HG03095 (cell line): ENCODE measurements at regions not wholly inside any gene's neighbourhood (a gene's known extent, or its start where the extent isn't known, plus 50 kb on each side); places are given as distances from the start of the nearest gene placed in this dataset.
"Not testable (repeated sequence)": the region's sequence is repeated elsewhere in the genome, so short reads cannot be mapped to it uniquely, and the experiment has no call there.

Experiments
- ATAC-seq: cut with Tn5 transposase; IDR thresholded peaks from one replicate; pipeline ENCODE4 v1.9.1; 2021; ENCODE audit warnings: moderate library complexity; ENCODE audit not compliant: unreplicated experiment

DNA sequence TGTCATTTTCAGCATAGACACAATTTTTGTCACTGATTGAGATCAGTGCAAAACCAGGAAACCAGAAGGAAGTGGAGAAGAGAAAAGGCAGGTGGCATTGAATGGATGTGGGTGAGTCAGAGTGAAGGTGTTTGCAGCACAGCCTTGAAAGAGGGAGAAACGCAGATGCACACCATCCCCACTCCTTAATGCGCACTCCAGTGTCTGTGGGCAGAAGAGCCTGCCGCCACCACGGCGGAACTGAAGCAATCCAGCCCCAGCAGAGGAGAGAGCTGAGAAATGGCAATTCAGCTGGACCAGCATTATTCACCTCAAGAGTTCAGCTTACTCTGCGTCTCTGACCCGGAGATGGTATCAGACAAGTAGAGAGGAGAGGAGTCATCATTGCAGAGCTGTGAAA lies 393.1 kb upstream of the FRG1 start:
- ATAC-seq, result no peak

DNA sequence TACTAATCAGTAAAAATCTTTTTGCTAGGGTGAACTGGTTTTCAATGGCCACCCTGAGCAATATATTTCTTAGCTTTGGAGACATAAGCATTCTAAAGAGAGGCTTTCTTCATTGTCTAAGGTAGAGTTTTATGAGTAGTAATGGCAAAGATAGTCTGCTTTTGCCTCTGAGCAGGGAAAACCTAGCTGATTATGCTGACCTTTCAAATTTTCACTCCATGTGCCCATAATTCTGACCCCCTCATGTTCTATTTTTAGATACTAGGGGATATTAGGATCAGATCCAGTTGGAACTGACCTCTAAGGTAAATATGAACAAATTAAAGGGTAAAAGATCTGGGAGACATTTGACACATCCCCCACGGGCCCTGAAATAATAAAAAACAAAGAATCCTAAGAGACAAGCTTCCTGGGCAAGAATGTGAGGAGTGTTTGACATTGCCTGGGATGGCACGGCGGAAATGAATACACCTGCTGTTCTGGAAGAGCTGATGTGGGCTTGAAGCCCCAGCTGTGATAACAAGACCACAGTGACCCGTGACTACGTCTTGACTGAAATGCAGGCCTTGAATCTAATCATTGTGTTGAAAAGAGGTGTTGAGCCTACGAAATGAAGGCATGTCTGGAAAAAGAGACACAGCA lies 392.1 kb upstream of the FRG1 start:
- no peak for ATAC-seq

DNA sequence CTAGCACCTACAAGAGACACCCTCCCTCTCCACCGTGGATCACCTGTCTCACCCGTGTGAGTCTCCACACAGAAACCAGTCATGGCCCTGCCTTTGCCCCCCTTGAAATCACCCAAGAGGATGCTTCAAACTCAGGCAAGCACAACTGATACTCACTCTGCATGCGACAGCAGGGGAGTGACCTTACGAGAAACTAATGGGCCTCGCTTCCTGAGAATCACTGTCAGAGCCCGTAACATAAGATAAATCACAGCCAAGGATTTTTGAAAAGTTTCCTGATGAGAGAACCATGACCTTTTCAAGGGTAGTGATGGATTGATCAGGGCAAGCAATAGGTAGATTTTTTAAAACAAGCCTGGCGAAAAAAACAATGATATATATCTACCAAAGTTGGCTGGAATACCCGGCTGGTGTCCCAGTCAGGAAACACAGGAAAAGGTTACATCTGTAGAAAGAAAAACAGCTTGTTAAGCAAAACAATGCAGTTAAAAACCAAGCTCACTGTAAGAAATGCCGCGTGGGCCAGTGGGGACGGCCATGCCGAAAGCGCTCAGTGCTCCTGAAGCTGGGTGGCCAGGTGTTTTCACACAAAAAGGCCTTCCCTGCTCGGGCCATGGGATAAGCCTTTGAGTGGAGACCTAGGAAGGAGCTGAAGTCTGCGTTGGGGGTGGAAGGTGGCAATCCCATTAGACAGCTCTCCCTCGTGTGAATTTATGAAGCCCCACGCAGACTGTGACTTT lies 388.6 kb upstream of the FRG1 start:
- ATAC-seq, result not testable (repeated sequence)

DNA sequence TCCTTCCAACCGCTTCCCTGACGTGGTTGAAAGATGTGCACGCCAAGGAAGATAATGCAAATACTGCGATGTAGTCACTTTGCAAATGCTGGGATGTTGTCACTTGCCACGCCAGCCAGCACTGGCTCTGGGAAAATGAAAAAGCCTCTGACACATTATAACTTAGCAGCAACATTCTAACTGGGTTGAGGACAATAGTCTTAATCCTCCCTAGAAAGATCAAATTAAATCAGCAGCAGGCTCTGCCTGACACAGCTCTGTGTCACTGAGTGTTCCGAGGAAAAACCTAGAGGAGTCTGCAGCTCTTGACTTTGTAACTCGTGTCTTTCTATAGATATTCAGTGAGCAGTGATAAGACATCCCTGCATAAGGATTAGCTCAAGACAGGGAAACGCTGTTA lies 380.1 kb upstream of the FRG1 start:
- ATAC-seq, result not testable (repeated sequence)

DNA sequence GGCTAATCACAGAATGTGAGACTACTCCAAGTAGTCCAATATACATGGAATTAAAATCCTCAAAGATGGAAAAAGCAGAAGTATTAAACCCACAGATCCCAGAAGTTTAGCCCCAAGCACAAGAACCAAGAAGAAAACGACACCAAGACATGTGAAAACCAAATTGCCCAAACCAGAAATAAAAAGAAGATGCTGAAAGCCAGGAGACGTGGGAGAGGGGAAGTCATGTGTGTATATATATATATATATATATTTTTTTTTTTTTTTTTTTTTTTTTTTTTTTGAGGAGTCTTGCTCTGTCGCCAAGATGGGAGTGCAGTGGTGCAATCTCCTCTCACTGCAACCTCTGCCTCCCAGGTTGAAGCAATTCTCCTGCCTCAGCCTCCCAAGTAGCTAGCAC lies 376.9 kb upstream of the FRG1 start:
- ATAC-seq, result not testable (repeated sequence)

DNA sequence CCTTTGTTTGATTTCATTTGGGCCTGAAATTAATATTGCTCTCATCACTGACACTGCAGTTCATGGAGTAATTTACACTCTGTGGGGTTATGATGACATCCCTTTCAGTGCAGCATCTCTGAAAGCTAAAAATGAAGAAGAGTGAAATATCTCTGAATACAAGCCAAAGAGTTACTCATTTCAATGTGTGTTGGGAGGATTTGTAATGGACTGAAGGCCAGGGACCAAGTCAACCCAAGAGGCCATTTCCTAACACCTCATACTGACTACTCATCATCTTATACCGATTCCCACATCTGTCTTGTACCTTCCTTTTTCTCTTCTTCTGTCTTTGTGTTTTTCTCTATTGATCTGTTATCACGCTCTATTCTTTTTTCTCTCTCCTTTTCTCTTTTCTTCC lies 374.4 kb upstream of the FRG1 start:
- not testable (repeated sequence) for ATAC-seq

DNA sequence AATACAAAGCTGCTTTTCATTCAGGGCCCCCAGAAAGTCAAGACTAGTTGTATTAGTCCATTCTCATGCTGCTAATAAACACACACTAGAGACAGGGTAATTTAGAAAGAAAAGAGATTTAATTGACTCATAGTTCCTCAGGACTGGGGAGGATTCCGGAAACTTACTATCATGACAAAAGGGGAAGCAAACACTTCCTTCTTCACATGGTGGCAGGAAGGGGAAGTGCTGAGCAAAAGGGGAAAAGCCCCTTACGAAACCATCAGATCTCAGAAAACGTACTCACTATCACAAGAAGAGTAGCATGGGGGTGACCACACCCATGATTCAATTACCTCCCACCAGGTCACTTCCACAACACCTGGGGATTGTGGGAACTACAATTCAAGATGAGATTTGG lies 373.8 kb upstream of the FRG1 start:
- not testable (repeated sequence) for ATAC-seq

DNA sequence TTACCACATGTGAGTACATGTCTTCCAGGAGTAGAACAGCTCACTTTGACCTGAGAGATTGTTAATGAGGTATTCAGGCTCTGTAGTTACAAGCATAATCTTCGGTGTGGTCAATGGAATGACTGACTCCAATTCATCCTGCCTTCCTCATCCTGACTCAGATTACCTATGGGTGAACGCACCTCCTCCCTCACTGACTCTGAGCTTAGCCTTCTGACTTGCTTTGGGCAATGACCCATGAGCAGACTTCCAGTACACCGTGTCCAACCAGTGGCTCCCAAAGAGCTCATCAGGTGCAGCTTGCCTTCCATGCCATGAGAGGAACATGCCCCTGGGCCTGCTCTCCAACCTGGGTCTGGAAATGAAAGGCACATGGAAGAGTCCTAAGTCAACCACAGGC lies 361.0 kb upstream of the FRG1 start:
- not testable (repeated sequence) for ATAC-seq

DNA sequence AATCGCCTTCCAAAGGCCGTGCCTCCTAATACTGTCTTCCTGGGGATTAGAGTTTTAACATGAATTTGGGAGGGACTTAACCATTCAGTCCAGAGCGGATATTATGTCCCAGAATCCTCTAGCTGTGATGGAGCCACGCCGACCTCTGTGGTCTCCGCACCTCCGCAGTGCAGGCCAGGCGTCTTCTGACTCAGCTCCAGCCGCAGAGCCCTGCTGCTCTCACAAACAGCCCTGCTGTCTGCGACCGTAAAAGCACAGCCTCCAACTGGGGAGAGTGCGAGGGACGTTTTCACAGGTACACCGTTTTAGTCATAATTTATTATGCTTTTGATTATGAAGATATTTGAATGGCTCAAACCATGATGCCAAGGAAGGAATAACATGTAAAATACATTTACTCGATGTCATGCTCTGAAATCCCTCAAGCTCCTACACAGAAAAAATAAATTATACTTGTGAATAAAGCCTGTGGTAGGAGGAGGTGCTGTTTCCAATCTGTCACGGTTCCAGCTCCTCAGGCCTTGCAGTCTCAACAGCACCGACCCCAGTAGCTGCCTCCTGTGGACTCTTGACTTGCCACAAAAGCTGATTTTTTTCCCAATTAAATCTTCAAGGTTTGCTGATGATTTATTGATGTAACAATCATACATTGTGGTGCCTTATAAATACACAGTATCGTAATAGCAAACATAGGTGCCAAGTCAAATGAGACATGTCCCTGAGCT lies 353.6 kb upstream of the FRG1 start:
- ATAC-seq, result not testable (repeated sequence)

DNA sequence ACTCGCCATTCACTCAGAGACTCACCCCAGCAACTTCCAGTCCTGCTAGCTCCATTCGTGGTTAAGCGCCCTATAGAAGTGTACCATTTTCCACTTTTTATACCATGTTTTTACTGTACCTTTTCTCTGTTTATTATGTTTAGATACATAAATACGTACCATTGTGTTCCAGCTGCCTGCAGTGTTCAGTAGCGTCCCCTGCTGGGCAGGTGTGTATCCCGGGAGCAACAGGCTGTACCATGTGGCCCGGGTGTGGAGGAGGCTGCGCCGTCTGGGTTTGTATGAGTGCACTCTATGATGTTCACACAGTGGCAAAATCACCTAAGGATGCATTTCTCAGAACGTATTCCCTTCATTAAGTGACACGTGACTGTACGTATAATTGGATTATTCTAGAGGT lies 351.5 kb upstream of the FRG1 start:
- ATAC-seq, result not testable (repeated sequence)

DNA sequence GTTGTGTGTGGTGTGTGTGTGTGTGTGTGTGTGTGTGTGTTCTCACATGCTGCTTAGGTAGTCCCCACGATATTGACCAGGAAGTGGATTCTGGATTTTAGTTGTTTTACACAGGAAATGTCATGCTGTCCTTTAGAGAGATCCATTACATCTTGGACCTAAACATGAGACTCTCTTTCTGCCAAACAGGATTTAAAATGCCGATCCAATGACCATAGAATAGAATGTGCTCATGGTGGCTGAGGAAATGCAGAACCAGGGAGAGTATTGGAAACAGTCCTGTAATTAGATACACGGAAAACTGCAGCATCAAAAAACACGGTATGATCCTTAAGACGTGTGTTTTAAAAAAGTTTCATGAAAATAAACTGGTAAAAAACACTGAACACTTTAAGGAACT lies 347.8 kb upstream of the FRG1 start:
- no peak for ATAC-seq

DNA sequence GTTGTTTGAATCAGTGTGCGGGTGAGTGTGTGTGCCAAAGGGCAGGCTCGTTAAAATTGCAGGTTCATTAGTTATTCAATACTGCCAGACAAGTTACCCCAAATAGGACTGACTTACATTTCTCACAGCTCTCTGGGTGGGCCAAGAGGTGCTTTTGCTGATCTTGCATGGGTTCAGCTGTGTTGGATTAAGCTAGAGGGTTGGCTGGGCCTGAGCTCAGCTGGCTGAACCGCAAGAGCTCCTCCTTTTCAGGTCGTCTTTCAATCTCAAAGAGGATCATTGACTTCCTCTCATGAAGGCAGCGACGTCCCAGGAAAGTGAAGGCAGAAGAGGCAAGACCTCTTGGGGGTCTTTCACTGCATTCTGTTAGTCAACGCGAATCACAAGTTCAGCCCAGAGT lies 343.3 kb upstream of the FRG1 start:
- ATAC-seq, result no peak

DNA sequence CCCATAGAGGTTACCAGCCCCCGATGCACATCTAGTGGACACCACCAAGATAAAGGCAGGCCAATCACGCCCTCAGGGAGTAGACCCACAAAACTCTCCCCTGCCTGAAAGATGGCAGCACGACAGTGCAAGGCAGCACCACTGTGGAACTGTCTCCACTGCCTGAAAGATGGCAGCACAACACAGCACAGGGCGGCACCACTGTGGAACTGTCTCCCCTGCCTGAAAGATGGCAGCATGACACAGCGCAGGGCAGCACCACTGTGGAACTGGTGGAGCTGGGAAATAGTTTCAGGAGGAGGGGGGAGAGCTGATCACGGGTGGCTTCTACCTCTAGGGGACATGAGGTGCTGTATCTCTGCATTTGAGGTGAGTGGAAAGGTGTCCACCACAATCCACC lies 340.4 kb upstream of the FRG1 start:
- no peak for ATAC-seq

DNA sequence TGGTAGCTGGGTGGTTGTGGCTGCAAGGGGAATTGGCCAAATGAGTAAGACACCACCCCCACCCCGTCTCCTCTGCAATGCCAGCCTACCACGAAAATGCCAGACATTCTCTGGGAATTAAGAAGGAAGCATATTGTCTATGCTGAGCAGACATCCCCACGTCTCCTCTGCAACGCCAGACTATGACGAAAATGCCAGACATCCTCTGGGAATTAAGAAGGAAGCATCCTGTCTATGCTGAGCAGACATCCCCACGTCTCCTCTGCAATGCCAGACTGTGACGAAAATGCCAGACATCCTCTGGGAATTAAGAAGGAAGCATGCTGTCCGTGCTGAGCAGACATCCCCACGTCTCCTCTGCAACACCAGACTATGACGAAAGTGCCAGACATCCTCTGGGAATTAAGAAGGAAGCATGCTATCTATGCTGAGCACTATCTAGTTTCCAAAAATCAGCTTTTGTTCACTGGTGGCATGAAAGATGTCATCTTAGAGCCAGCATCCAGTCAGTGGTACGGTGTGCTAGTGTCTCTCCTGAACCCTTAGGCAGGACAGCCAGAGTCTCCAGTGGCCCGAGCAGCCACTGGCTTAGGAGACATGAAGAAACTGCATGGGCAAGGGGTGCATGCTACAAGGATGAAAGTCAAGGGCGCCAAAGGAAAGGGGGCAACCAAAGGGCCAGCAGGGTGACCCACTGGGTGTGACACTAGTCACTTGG lies 339.8 kb upstream of the FRG1 start:
- no peak for ATAC-seq

DNA sequence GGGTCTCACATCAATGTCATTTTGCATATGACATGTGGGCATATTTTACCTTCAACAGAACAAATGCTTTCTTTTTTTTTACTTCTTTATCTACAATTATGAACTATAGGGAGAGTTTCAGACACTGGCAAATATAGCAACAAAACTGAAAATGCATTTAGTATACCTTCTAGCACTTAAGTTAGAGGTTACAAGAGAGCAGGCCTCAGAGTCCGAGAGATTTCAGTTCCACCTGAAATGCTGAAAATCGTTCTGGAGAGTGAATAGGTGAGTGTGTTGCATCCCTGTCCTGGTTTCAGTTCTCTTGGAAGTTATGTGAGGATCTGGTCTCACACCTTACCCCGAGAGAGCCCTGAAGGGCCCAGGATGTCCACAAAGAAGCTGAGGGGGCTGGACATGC lies 337.8 kb upstream of the FRG1 start:
- not testable (repeated sequence) for ATAC-seq

DNA sequence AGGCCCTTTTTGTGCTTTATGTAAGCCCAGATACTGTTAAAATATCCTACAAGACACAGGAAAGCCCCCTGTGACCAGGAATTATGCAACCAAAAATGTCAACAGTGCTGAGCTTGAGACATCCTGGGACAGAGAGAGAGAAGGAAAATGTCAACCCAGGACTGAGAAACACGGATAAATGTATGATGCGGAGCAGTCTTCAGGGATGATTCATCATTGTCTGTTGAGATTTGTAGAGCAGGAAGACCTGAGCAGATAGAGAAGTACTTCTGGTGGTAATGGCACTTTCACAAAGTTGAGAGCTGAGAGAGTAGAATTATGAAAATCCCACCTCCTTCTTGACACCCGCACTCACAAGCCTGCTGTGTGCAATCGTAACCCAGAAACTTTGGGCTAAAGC lies 330.1 kb upstream of the FRG1 start:
- ATAC-seq, result not testable (repeated sequence)

DNA sequence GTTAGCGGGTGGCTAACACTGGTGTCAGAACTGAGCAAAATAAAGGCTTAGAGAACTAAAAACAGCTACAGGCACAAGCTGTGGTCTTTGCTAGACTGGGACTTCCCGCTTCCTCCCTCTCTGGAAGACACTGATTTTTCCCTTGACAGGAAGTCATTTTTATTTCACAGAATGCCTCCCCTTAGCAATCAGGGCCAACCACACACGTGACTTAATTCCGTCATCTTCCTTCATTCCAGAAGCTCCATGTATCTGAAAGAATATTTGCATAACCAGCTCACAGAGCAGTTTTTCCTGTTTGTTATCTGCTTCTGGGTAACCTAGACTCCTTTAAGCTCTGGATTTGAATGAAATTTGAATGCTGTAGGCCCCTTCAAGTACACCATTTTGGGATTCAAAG lies 327.5 kb upstream of the FRG1 start:
- ATAC-seq, result no peak

DNA sequence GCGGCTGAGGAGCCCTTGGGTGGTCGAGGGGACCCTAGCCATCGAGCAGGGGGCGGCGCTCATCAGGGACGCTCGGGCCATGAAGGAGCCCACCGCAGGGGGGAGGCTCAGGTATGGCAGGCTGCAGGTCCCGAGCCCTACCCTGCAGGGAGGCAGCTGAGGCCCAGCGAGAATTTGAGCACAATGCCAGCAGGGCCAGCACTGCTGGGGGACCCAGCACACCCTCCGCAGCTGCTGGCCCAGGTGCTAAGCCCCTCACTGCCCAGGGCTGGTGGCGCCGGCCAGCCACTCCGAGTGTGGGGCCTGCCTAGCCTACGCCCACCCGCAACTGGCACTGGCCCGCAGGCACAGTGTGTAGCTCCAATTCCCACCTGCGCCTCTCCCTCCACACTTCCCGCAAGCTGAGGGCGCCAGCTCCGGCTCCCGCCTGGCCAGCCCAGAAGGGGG lies 325.4 kb upstream of the FRG1 start:
- ATAC-seq, result no peak

DNA sequence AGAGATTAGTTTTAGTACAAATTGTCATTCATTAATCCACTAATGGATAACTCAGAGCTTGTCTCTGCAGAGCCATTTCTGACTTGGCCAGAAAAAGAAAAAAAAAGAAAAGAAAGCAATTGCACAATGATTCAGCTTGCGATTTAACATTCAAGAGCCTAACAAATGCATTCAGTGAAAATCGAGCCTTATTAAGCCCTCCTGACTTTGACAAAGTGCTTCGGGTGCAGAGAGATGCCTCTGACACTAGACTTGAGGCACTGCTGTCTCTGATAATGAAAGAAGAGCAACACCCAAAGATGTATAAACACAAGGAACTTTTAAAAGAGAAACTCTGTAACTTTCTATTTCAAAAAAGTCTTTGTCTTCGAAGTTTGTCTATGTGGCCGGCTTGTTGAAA lies 322.9 kb upstream of the FRG1 start:
- not testable (repeated sequence) for ATAC-seq

DNA sequence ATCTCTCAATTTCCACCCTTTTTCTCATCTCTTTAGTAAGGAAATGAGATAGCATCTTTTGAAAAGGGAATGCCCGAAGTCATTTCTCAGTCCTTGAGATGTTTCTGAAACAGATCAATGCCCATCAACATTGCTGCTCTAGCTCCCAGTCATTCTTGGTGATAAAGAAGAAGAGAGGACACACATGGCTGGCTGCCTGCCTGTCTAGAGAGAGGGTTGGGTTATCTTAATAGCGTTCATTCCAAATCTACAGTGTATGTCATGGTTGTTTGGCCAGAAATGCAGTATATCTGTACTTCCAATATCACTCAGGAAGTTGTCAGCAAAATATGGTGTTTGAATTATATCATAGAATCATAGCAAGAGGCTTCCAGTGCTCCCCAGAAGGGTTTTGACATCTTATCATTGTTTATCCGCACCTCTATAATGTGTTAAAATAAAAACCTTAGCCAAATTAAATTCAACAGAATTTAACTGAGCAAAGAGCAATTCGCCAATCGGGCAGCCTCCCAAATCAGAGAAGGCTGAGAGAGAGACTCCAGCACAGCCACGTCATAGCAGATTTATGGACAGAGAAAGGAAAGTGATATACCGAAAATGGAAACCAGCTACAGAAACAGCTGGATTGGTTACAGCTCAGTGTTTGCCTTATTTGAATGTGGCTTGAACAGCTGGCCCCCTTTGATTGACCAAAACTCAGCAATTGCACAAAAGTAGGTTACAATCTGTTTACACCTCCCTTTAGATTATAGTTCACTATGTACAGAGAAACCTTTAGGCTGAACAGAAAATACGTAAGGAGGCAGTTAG lies 321.0 kb upstream of the FRG1 start:
- not testable (repeated sequence) for ATAC-seq
